KOPT-K1 (cell line): ENCODE measurements at regions not wholly inside any gene's neighbourhood (a gene's known extent, or its start where the extent isn't known, plus 50 kb on each side); places are given as distances from the start of the nearest gene placed in this dataset.

Experiments
- H3K27ac ChIP-seq: fragments of 200-600 bp; sonication (generic); 2 replicates; pipeline ENCODE4 v1.5.1; 2016; ENCODE audit warnings: antibody characterized with exemption, mild to moderate bottlenecking, low read depth, low read length; ENCODE audit not compliant: poor library complexity, severe bottlenecking
- H3K36me3 ChIP-seq: fragments of 200-600 bp; sonication (generic); 2 replicates; pipeline ENCODE4 v1.5.1; 2017; ENCODE audit warnings: antibody characterized with exemption, mild to moderate bottlenecking, low read length, moderate library complexity; ENCODE audit not compliant: insufficient read depth
- H3K9me3 ChIP-seq: fragments of 200-600 bp; sonication (generic); 2 replicates; pipeline ENCODE4 v1.5.1; 2017; ENCODE audit warnings: antibody characterized with exemption, low read length, mild to moderate bottlenecking; ENCODE audit not compliant: insufficient read depth, poor library complexity, severe bottlenecking

DNA sequence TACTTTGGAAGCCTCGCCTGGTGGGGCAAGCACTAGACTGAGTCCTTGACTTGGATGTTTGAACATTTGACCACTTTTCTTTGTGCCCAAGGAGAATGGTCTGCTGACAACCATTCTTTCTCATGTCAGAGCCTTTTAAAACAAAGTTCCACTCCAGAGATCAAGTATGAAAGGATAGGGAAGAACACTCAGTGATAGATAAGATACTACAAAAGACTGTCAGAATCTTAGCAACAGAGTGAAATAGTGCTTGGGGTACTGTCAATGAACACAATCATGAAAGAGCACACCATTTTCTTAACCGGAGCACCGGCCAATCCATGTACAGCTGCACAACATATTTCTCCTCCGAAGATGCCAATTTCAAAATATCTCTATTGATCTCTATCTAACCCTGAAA, 82.8 kb upstream of the ADO start:
- H3K36me3 ChIP-seq = no peaks in the 10 kb centered on the region
- no peaks in the 10 kb centered on the region for H3K9me3 ChIP-seq
- no peak overlapping the region for H3K27ac ChIP-seq

DNA sequence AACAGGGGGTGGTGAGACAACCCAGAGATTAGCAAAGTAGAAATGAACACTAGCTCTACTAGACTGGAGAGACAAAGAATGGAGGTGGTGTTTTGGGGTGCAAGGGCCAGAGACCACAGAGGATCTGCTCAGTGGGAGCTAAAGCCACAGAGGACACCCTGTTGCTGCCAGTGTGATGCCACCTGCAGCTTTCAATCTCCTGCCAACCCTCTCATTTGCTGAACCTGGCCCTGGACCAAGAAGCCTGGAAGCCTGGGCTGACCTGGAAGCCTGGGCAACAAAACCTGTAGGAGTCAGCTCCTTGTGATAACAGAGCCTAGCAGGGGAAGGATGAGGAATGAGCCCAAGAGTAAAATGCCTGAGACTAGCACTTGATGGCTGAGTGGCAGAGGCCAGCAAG, 81.1 kb upstream of the ADO start:
- no peaks in the 10 kb centered on the region for H3K36me3 ChIP-seq
- no peaks in the 10 kb centered on the region for H3K9me3 ChIP-seq

DNA sequence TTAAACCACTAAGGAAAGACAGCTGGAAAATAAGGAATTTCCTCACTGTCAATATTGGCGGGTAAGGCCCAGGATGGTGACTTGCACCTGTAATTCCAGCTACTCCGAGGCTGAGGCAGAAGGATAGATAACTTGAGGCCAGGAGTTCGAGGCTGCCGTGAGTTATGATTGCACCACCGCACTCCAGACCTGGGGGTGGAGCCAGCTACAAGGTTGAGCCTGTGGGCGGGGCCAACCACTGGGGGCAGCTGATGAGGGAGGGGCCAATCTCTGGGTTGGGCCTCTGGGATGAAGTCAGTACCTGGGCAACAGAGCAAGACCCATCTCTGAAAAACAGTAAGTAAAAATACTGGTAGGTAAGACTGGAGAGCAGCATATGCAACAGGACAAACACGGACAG, 80.1 kb upstream of the ADO start:
- no peak overlapping the region for H3K27ac ChIP-seq
- H3K9me3 ChIP-seq = no peaks in the 10 kb centered on the region
- H3K36me3 ChIP-seq = no peaks in the 10 kb centered on the region

More for the DNA sequence above, 81.1 kb upstream of the ADO start:
- H3K27ac ChIP-seq = no peak overlapping the region

DNA sequence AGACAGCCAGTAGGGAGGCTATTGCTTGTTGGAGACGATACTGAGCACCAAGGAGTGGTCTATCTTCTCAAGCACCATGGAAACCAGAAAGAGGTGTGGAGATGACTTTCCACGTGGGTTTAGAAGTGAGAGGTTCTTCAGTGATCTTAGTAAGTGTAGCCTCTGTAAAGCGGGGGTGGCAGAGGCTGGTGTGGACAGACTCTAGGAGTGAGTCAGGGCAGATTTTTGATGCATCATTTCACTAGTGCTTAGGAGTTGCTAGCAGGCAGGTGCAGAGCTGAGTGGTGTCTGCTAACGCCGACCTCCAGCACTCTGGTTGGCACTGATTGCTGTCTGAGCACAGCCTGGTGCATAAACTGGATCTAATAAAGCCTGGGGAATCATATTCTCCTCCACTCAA, 78.4 kb upstream of the ADO start:
- H3K27ac ChIP-seq = no peak overlapping the region
- no peaks in the 10 kb centered on the region for H3K36me3 ChIP-seq
- H3K9me3 ChIP-seq = no peaks in the 10 kb centered on the region

DNA sequence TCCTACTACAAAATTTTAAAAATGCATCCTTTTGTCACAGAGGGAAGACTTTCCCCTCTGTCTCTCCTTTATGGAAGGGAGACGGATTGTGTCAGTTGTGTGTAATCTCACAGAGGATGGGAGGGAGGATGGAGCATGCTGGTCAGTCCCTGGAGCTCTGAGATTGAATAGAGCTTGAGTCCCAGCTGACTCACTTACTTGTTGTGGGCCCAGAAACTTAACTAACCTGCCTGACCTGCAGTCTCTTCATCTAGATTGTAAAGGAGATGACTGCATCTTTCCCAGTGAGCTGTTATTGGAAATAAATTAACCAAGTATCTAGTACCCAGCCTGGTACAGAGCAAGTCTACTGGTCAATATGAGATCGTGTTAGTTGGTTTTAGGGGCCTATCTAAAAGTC, 77.9 kb upstream of the ADO start:
- Histone ChIP-seq H3K9me3 (no peaks in the 10 kb centered on the region), H3K27ac (no peak overlapping the region), H3K36me3 (no peaks in the 10 kb centered on the region)

DNA sequence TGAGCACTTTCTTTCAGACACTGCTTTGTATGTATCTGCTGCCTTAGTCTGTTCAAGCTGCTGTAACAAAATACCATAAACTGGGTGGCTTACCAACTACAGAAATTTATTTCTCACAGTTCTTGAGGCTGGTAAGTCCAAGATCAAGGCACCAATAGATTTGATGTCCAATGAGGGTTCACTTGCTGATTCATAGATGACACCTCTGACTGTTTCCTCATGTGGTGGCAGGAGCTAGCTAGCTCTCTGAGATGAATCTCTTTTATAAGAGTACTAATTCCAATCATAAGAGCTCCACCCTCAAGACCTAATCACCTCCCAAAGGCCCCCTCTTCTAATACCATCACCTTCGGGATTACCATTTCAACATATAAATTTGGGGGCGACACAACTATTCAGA, 76.6 kb upstream of the ADO start:
- H3K36me3 ChIP-seq = no peaks in the 10 kb centered on the region
- H3K9me3 ChIP-seq = no peaks in the 10 kb centered on the region
- H3K27ac ChIP-seq = no peak overlapping the region

DNA sequence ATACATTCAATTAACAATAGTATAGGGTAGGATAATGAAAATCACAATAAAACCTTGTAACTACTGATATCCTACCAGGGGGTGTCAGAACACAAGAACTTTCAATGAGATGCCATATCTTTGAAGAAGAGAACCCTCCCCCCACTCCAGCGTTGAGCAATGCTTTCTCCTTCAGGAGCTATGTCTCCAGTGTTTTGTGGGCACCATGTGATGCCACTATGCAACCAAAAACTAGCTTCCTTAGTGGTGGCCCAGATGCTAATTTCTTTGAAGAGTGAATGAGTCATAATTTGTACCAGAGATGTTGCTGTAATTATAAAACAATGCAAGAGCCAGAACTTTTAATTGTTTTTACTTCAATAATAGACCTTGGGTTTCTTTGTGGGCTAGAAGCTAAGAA, 76.0 kb upstream of the ADO start:
- Histone ChIP-seq H3K27ac (no peak overlapping the region), H3K9me3 (no peaks in the 10 kb centered on the region), H3K36me3 (no peaks in the 10 kb centered on the region)

DNA sequence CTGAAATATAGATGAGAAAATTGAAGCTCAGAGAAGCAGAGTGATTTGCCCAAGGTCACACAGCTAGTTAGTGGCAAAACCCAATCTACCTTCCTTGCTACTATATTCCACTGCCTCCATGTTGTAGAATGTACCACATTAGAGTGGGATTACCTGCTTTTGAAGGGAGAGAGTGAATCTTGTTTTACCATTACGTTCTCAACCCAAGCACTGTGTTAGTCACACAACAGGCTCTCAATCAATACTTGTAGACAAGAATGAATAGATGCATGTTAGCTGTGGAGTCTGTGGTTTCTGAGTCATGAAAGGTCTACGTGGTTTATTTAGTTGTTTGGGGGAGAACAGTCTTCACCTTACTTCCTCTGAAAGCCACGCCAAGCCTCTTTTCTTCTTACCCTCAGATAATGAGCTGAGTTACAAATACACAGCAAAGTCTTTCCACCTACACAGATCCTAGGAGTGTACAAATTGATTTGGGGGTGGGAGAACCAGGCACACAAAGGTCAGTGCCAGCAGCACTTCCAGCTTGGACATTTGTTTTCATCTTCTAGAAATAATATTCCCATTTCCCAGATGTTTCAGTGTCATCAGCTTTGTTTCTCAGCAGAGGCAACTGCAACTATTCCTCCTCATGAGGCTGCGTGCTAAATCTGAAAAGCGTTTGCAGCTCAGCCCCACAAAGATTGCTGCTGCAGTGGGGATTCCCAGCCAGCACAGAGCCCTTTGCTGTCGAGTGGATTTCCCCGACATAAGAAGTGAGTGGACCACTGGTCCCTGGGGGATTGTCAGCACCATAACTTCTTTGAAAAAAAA, 71.5 kb upstream of the ADO start:
- H3K27ac ChIP-seq = no peak overlapping the region
- no peaks in the 10 kb centered on the region for H3K9me3 ChIP-seq
- H3K36me3 ChIP-seq = no peaks in the 10 kb centered on the region

DNA sequence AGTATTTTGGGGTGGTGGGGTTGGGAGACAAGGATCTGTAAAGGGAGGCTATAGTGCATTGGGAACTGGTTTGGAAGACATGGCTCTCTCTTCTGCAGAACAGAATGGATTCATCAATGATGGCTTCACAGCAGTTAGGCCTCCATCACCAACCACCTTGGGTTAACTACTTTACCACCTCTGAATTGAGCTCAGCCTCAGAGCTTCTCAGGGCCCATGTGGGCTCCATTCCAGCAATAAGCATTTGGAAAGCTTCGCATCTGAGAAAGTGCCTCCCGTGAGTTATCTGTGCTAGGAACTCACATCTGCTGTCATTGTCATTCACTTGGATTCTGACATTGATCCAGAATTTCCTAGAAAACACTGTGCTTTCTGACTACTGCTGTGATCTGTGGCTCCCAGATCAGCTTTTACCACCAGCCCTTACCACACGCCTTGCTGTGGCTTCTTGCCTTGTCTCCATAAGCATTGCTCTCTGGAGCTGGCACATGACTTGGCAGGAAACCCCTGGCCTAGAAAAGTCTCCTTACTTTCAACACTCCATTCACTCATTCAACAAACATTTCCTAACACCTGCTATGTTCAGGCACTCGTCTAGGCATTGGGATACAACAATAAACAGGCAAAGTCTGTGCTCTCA, 70.7 kb upstream of the ADO start:
- H3K36me3 ChIP-seq = no peaks in the 10 kb centered on the region
- no peaks in the 10 kb centered on the region for H3K9me3 ChIP-seq
- no peak overlapping the region for H3K27ac ChIP-seq

DNA sequence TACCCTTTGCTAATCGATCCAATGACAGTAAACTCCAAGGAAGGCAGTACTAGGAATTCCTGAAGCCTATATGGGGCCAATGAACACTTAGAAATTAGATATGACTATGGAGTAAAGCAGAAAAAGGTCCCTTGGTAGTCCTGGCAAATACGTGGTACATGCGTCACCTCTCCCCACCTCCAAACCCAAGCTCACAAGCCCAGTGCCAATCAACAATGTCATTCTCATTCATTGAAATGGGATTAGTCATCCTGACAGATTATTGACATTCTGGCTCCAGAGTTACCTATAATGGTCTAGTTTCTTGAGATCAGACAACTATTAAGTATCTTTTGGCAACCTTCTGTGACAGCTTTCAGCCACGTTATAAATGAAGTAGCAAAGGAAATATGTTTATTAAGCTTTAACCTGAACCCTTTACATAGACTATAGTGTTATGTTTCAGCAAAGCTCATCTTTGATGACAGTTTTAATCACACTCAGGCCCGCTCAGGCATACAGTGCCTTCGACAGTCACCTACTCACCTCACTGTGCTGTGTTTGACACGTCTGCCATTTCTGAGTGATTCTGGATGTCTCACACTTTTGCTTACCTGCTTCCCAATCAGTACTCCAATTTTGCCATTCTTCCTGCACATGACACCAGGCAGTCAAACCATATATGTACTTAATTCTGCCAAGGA, 69.6 kb upstream of the ADO start:
- Histone ChIP-seq H3K9me3 (no peaks in the 10 kb centered on the region), H3K27ac (no peak overlapping the region), H3K36me3 (no peaks in the 10 kb centered on the region)

DNA sequence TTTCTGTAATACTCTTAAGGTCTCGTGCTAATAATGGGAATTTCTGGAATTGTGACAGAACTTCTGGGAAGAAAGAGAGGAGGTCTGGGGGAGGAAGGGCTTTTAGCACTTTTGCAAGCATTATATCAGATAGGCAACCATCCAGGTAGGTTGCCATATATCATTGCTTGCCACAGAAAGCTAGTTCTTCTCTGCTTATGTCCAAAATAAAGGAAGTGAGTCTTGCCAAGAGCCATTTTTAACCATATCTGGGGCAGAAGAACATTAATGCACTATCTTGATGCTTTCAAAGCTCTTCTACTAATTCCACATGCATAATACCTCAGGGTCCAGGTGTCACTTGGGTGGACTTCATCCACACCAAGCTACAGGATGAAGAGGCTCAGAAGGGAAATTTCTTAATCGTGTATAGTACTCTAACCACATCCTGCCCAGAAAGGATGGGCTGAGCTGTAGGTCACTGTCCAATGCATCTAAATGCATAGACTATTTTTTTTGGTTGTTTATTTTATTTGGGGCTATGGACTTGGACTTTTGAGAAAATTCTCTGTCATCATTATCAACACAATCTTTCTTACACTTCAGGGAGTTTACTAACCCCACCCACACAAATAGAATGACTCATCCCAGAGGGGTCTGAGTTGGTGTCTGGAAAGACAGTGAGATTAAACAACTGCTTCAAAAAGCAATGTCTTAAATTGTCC, 68.9 kb upstream of the ADO start:
- H3K36me3 ChIP-seq = no peaks in the 10 kb centered on the region
- H3K9me3 ChIP-seq = no peaks in the 10 kb centered on the region
- no peak overlapping the region for H3K27ac ChIP-seq

DNA sequence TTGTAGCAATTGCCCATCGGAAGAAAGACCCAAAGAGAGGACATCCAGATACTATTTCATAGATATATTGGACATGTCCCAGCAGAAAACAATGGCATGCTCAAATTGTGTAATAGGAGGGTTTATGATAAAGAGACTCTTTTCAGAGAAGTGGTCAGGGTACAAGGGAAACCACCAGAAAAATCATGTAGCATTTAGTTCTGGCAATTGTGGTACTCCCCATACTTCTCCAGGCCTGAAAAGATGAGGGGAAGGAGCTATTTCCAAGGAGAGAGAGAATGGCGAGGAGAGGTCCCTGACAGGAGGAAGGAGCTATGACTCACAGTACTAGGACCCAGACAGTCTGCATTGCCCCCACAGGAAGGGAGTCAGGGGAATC, 68.4 kb upstream of the ADO start:
- Histone ChIP-seq H3K36me3 (no peaks in the 10 kb centered on the region), H3K9me3 (no peaks in the 10 kb centered on the region), H3K27ac (no peak overlapping the region)

DNA sequence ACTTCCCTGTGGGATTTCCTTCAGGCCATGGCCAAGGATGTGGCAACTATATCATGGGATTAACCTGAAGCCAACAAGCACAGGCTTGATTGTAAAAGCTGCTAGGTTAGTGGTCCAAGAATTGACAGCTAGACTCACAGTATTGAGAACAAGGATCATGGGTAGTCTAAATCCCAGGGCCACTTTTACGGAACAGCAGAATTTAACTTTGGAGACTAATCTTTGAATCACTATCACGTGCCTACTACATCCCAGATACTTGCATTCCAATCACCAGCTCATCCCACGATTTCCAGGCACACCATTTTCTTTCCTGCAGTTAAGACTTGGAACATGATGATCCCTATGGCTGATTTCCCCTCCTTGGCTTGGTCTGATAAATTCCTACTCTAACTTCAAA, 65.6 kb upstream of the ADO start:
- Histone ChIP-seq H3K27ac (no peak overlapping the region), H3K9me3 (no peaks in the 10 kb centered on the region), H3K36me3 (no peaks in the 10 kb centered on the region)

DNA sequence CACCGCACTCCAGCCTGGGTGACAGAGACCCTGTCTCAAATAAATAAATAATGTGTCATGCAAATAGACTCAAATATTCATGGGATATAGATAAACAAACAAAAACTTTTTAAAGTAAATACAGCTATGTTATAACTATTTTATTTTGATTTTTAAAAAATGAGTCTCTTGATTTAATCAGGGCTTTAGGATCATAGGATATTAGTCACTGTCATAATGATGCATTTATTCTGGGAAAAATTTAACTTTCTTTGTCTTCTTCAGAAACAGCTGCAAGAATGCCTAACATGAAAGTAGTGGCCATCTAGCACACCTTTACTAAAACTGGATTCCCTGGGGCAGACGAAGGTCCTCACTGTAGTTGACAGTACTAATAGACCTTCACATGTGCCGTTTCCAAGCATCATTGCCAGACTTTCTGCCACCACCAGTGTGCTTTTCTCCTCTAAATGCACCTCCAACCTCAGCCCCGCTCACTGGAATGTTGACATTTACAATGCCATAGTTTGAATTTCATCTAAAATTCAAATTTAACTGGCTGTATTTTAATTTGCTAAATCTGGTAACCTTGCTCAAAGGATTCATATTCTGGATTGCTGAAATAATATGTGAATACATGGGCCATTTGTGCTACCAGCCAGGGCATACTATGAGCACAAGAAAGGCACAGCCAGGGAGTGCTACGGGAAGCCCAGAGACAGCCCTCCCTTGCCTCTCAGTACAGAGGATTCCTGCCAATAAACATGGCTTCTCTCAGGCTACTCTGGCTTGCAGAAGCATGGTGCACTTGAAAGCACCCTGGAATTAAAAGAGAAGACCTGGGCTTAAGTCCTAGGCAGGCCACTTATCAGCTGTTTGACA, 63.4 kb upstream of the ADO start:
- H3K9me3 ChIP-seq = no peaks in the 10 kb centered on the region
- no peak overlapping the region for H3K27ac ChIP-seq
- H3K36me3 ChIP-seq = no peaks in the 10 kb centered on the region
